NCI-H2171 treated with DMSO at 0.1 percent for 48 hours (cell line): ENCODE measurements at regions not wholly inside any gene's neighbourhood (a gene's known extent, or its start where the extent isn't known, plus 50 kb on each side); places are given as distances from the start of the nearest gene placed in this dataset.

Source experiments
- DNase-seq: peaks from one replicate; lab custom pipeline; 2025; lab: John Stamatoyannopoulos, UW

- no peak for DNase-seq
Measured at GRCh38 chr17:15109608-15110007, 155.5 kb downstream of the PMP22 start.

- DNase-seq, result no peak
Measured at GRCh38 chr17:15108992-15109391, 156.1 kb downstream of the PMP22 start.

- DNase-seq, result no peak
Measured at GRCh38 chr17:15106540-15106939, 158.6 kb downstream of the PMP22 start.

- DNase-seq, result no peak
Measured at GRCh38 chr17:15103785-15104184, 161.3 kb downstream of the PMP22 start.

- DNase-seq, result no peak
Measured at GRCh38 chr17:15101175-15101574, 164.0 kb downstream of the PMP22 start.

- DNase-seq, result no peak
Measured at GRCh38 chr17:15096511-15096910, 168.6 kb downstream of the PMP22 start.

- DNase-seq, result no peak
Measured at GRCh38 chr17:15095935-15096334, 169.2 kb downstream of the PMP22 start.

GRCh38 chr17:15092762-15093161, 172.4 kb downstream of the PMP22 start:
- DNase-seq, result no peak

- no peak for DNase-seq
Measured at GRCh38 chr17:15092261-15092660, 172.9 kb downstream of the PMP22 start.

- no peak for DNase-seq
Measured at GRCh38 chr17:15091825-15092224, 173.3 kb downstream of the PMP22 start.

- DNase-seq, result no peak
Measured at GRCh38 chr17:15090533-15090932, 174.6 kb downstream of the PMP22 start.

GRCh38 chr17:15087946-15088345, 177.2 kb downstream of the PMP22 start:
- DNase-seq, result no peak

- no peak for DNase-seq
Measured at GRCh38 chr17:15086776-15087295, 178.3 kb downstream of the PMP22 start.

- no peak for DNase-seq
Measured at GRCh38 chr17:15085890-15086677, 179.0 kb downstream of the PMP22 start.

GRCh38 chr17:15083225-15083624, 181.9 kb downstream of the PMP22 start:
- no peak for DNase-seq

- DNase-seq, result no peak
Measured at GRCh38 chr17:15081008-15081407, 184.1 kb downstream of the PMP22 start.

- no peak for DNase-seq
Measured at GRCh38 chr17:15078570-15078969, 186.6 kb downstream of the PMP22 start.

- no peak for DNase-seq
Measured at GRCh38 chr17:15076991-15077663, 188.0 kb downstream of the PMP22 start.

GRCh38 chr17:15051933-15052332, 213.2 kb downstream of the PMP22 start:
- no peak for DNase-seq

GRCh38 chr17:15049795-15050160, 215.3 kb downstream of the PMP22 start:
- no peak for DNase-seq

GRCh38 chr17:15048933-15049794, 216.0 kb downstream of the PMP22 start:
- no peak for DNase-seq

- no peak for DNase-seq
Measured at GRCh38 chr17:15048381-15048780, 216.7 kb downstream of the PMP22 start.
